ENCODE measurements at regions not wholly inside any gene's neighbourhood (a gene's known extent, or its start where the extent isn't known, plus 50 kb on each side); places are given as distances from the start of the nearest gene placed in this dataset.

- Histone ChIP-seq H3K4me3 (replicated peaks in 1 of 3; ENCODE audit: insufficient read depth in 1 of 3, low read depth in 1 of 3, low read length in 3 of 3) (no peak overlapping the region), H3K9me3 (replicated peaks; ENCODE audit: control insufficient read depth, insufficient read depth, low read length) (no peaks in the 10 kb centered on the region), H3K27me3 (ENCODE audit: control insufficient read depth in 2 of 2, insufficient read depth in 2 of 2, low read length in 2 of 2) (no peaks in the 10 kb centered on the region), H4K20me1 (replicated peaks; ENCODE audit: control insufficient read depth, extremely low read depth, insufficient read depth, low read length) (no peaks in the 10 kb centered on the region), H3K9me1 (replicated peaks; ENCODE audit: control insufficient read depth, extremely low read depth, insufficient read depth, low read length) (no peaks in the 10 kb centered on the region), H3K27ac (ENCODE audit: insufficient read depth, low read depth, low read length) (no peak overlapping the region), H3K36me3 (ENCODE audit: control insufficient read depth in 2 of 2, extremely low read depth in 1 of 2, insufficient read depth in 2 of 2, low read length in 2 of 2) (no peaks in the 10 kb centered on the region), H3K79me2 (ENCODE audit: control insufficient read depth, insufficient read depth, low read length) (no peaks in the 10 kb centered on the region), H3K4me2 (ENCODE audit: insufficient read depth, low read length) (no peak overlapping the region), H3K4me1 (ENCODE audit: control insufficient read depth, extremely low read depth, insufficient read depth, low read length) (no peaks in the 10 kb centered on the region), H3K9ac (replicated peaks; ENCODE audit: extremely low read depth, insufficient read depth, low read length) (no peak overlapping the region), H2AFZ (ENCODE audit: low read depth, low read length) (no peak overlapping the region)
- intact Hi-C loops (cut with micrococcal nuclease) (no loop called here), dilution Hi-C loops (cut with MboI; ENCODE audit: extremely low pct_ligation_motif_present, low sequenced_read_pairs) (no loop called here)
- TF ChIP-seq JUN (IDR thresholded peaks at IDR 0.05; ENCODE audit: borderline replicate concordance, insufficient read depth, insufficient read length, low read depth) = no peak
- no peak for TF ChIP-seq FOS (IDR thresholded peaks at IDR 0.05; ENCODE audit: borderline replicate concordance, insufficient read depth, low read length)
- TF ChIP-seq EZH2 (IDR thresholded peaks at IDR 0.05; ENCODE audit: borderline replicate concordance, low read depth, low read length, severe bottlenecking) = no peak
- TF ChIP-seq, protein P1, sequence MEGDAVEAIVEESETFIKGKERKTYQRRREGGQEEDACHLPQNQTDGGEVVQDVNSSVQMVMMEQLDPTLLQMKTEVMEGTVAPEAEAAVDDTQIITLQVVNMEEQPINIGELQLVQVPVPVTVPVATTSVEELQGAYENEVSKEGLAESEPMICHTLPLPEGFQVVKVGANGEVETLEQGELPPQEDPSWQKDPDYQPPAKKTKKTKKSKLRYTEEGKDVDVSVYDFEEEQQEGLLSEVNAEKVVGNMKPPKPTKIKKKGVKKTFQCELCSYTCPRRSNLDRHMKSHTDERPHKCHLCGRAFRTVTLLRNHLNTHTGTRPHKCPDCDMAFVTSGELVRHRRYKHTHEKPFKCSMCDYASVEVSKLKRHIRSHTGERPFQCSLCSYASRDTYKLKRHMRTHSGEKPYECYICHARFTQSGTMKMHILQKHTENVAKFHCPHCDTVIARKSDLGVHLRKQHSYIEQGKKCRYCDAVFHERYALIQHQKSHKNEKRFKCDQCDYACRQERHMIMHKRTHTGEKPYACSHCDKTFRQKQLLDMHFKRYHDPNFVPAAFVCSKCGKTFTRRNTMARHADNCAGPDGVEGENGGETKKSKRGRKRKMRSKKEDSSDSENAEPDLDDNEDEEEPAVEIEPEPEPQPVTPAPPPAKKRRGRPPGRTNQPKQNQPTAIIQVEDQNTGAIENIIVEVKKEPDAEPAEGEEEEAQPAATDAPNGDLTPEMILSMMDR (IDR thresholded peaks at IDR 0.05; ENCODE audit: extremely low read depth in 1 of 2, insufficient read depth in 1 of 2, low read depth in 1 of 2, low read length in 2 of 2) = no peak
- TF ChIP-seq GATA2 (IDR thresholded peaks at IDR 0.05; ENCODE audit: insufficient read depth, insufficient read length, low read depth, low read length) = no peak
- TF ChIP-seq MAX (IDR thresholded peaks at IDR 0.05; ENCODE audit: insufficient read depth, insufficient read length) = no peak
- no peak for TF ChIP-seq MYC (IDR thresholded peaks at IDR 0.05; ENCODE audit: low read depth, low read length)
- TF ChIP-seq POLR2AphosphoS5 (IDR thresholded peaks at IDR 0.05; ENCODE audit: insufficient read depth, low read depth, low read length) = no peak
- TF ChIP-seq POLR2A (IDR thresholded peaks at IDR 0.05; ENCODE audit: low read depth, low read length) = no peak
- FAIRE-seq (no peak), DNase-seq (ENCODE audit: low read depth, low spot score) (no peak)
- ChIA-PET CTCF (no interaction called here), POLR2A (no interaction called here)
- no TSS peak for BruUV-seq (replicated peaks)
These were observed 399.2 kb upstream of the GRAMD2B start for GRCh38 chr5:126023994-126024441.

Data from endothelial cell of umbilical vein (primary cell).